NCI-H82 (cell line): ENCODE measurements at regions not wholly inside any gene's neighbourhood (a gene's known extent, or its start where the extent isn't known, plus 50 kb on each side); places are given as distances from the start of the nearest gene placed in this dataset.

ENCODE experiments used
- DNase-seq: peaks from one replicate; lab custom pipeline; 2025; lab: John Stamatoyannopoulos, UW

DNA sequence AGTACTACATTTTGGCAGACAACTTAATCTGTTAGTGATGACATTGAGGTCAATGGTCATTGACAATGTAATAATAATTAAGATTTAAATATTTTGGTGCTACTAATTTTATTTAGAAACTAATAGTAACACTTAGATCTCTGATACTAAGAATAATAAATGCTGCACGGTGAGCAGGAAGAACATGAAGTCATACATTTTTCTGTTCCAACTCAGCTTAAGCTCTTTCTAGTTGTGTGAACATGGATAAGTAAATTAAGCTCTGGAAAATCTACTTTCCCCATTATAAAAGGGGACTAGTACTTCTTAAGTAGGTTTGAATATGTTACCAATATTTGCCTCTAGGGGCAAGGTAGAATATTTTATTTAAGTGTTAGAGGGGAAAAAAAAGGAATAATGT lies 65.9 kb upstream of the MEOX2 start:
- no peak for DNase-seq

DNA sequence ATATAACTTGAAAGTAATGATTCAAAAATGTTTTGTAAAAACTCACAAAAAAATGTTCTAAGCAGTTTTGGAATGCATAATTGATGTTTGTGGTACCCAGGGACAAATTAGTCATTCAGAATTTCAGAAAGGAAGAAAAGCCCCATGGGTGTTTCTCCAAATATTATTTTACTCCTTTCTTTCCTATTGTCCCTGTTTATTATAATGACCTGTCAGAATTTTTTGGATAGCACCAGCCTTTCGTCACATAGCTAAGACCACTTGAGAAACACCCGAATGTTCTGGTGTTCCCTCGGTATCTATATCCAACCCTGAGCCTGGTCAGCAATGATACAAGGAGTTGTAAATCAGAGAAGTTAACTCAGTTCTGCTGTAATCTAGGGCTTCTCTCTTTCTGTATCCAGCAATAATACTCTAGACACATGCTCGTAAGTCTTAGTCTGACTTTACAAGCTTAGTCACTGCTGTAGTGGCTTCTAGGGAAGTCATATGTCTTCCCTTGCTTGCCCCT lies 64.8 kb upstream of the MEOX2 start:
- DNase-seq: peak; percentile 2

DNA sequence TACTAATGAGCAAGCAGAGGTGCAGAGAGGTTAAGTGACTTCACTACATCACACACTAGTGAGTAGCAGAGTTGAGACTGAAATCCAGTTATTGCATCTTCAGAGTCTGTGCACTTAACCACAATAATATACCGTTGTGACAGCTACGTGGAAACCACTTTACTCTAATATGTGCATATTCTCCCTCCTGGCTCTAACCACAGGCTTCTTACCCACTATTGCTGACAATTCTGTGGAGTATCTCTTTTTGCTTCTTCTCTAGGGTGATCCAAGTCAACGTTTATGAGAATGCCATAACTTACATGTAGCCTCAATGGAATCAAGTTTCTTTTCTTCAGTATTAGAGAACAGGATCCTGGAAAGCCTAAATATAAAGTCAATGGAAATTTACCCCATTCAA lies 64.2 kb upstream of the MEOX2 start:
- no peak for DNase-seq

DNA sequence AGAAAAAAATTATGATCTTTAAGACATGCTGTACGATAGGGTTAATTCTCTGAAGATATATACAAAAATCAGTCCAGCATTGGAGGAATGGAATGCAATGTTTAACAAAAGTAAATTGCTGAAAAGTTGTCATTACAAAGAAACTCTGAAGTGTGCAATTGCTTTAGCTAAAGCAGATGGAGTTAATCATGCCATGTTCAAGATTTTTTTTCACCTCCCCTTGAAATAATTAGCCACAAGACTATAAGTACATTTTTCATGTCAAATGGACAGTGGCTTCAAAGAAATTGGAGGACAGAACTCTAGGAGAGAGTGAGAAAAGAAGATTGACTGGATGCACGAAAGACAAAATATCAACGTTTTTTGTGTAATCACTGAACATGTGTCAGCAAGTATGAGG lies 63.1 kb upstream of the MEOX2 start:
- DNase-seq: no peak

- DNase-seq: no peak
These were observed 61.2 kb upstream of the MEOX2 start for GRCh38 chr7:15747712-15748111.

DNA sequence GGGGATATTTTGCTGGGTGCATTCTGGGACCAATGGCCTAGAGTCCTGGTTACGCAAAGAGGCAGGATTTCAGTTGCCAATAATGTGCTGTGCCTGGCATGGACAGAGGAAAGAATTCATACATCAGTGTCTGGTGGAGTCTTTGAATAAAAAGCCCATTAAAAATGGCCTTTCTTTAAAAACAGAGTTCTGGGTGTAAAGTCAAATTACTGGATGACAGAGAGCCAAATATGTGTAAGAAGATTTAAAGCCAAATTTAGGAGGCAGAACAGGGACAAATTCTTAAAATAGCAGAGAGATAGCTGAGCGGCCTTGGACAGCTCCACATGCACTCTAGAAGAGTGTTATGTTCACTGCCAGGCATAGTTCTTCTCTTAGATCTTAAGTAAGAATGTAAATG lies 60.8 kb upstream of the MEOX2 start:
- no peak for DNase-seq

DNA sequence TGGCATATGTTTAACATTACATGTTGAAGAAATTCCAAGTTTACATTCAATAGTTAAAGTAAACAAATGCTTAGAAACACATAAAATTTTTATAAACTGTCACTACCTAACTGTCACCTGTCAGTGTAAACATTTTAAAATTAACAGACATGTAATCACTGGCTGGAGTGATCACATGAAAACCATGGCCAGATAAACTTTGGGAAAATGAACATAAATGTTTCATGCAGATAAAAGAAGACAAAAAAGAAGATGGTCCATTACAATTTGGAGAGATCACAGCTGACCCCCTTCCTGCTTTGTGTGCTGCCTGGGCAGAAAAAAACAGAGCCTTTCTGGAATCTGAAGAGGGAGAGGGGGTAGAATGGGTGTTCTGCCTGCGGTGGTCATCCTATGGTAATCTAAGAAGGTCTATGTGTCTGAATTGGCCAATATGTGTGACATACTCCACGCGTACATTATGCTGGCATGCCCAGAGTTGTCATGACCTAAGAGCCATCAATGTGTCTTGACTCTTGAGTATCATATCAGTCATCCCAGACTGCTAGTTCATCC lies 57.5 kb upstream of the MEOX2 start:
- no peak for DNase-seq

DNA sequence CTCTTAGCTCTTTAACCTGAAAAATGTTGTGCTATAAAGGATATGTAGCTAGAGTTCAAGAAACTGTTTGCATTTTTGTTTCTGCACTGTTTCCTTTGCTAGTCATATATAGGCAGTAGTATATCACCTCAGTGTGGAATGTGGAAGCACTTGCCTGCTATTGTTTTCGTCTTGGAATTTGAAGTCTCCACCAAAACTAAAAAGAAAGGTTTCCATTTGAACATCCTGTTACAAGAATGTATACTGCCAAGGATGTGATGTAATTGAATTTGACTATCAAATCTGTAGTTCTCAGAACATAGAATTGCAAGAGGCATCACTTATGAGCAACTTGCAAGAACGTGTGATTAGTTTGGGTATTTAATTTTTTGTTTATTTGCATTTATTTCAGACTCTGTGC lies 51.1 kb upstream of the MEOX2 start:
- DNase-seq: no peak
